HepG2 (cell line): ENCODE measurements at regions not wholly inside any gene's neighbourhood (a gene's known extent, or its start where the extent isn't known, plus 50 kb on each side); places are given as distances from the start of the nearest gene placed in this dataset.

Experiments used
- ATAC-seq: fragments of 200-7000 bp; cut with Tn5 transposase; 3 replicates; pipeline ENCODE4 v1.9.1; 2020; ENCODE audit warnings: mild to moderate bottlenecking, moderate library complexity
- BruUV-seq: library from RNA; stranded (reverse); fragments of 400-500 nt; replicated peaks from 2 replicates; lab custom pipeline; 2021; lab: Mats Ljungman, UMichigan
- CTCF ChIA-PET: fragments of 300-600 bp; formaldehyde crosslinking; extraction: SDS; loops from one replicate; lab custom pipeline; 2021; ENCODE audit warnings: low total read pairs, inconsistent platforms, low intra/inter-chr PET ratio; lab: Yijun Ruan, JAX
- POLR2A ChIA-PET: fragments of 350-600 bp; sonication (Branson Sonifier 250); formaldehyde crosslinking; loops from one replicate; lab custom pipeline; 2020; ENCODE audit warnings: antibody characterized with exemption, inconsistent platforms; lab: Yijun Ruan, JAX
- DNase-seq: peaks from one replicate; pipeline ENCODE4 v3.0.0-alpha.2; 2015; ENCODE audit warnings: low spot score
- FAIRE-seq: peaks from 3 replicates; lab custom pipeline; 2011; peaks lifted over from hg19 to GRCh38; lab: Jason Lieb, UNC
- H2AFZ ChIP-seq: one replicate; pipeline ENCODE4 v1.6.1; 2011; ENCODE audit warnings: low read length, inconsistent platforms
- H3K27ac ChIP-seq: fragments of 300-600 bp; 3 replicates; pipeline ENCODE4 v1.8.0; 2011; ENCODE audit warnings: mixed run types, mild to moderate bottlenecking, mixed read lengths, low read length, inconsistent platforms; ENCODE audit not compliant: insufficient read depth; ENCODE audit errors: extremely low read length
- H3K27me3 ChIP-seq, 2 experiments: fragments of 200-600 bp in 1 of 2; 2 replicates in 1 of 2; 3 replicates in 1 of 2; pipeline versions ENCODE4 v1.6.0 to v1.8.0; 2011; ENCODE audit warnings: low read length in 2 of 2, mild to moderate bottlenecking in 2 of 2, moderate library complexity in 2 of 2, inconsistent platforms in 1 of 2; ENCODE audit not compliant: insufficient read depth in 2 of 2, control insufficient read depth in 1 of 2
- H3K36me3 ChIP-seq, 2 experiments: fragments of 200-600 bp in 1 of 2; replicated peaks in 1 of 2; 2 replicates in 1 of 2; 3 replicates in 1 of 2; pipeline versions ENCODE4 v1.5.1 to v1.8.0; 2011; ENCODE audit warnings: low read length in 2 of 2, inconsistent platforms in 1 of 2; ENCODE audit not compliant: insufficient read depth in 2 of 2, control insufficient read depth in 1 of 2
- H3K4me1 ChIP-seq: 2 replicates; pipeline ENCODE4 v1.5.1; 2012; ENCODE audit warnings: low read length, inconsistent platforms; ENCODE audit not compliant: insufficient read depth
- H3K4me2 ChIP-seq: 2 replicates; pipeline ENCODE4 v1.6.0; 2011; ENCODE audit warnings: low read depth, low read length, inconsistent platforms
- H3K4me3 ChIP-seq, 3 experiments: fragments of 200-600 bp in 1 of 3; sonication (generic), shearing (Covaris generic) in 1 of 3; replicated peaks in 1 of 3; 2 replicates each; pipeline ENCODE4 v1.5.1; 2011 to 2016; ENCODE audit warnings: low read length in 3 of 3, inconsistent platforms in 2 of 3, low read depth in 2 of 3, mild to moderate bottlenecking in 2 of 3, control low read depth in 1 of 3, mixed read lengths in 1 of 3; ENCODE audit not compliant: insufficient read depth in 1 of 3
- H3K79me2 ChIP-seq: one replicate; pipeline ENCODE4 v1.6.1; 2011; ENCODE audit warnings: low read length, inconsistent platforms; ENCODE audit not compliant: insufficient read depth
- H3K9ac ChIP-seq: 2 replicates; pipeline ENCODE4 v1.6.0; 2011; ENCODE audit warnings: mild to moderate bottlenecking, low read depth, low read length, inconsistent platforms; ENCODE audit not compliant: insufficient read depth
- H3K9me3 ChIP-seq: 2 replicates; pipeline ENCODE4 v1.5.1; 2012; ENCODE audit warnings: mild to moderate bottlenecking, low read length
- H4K20me1 ChIP-seq: 2 replicates; pipeline ENCODE4 v1.6.0; 2011; ENCODE audit warnings: inconsistent platforms, mild to moderate bottlenecking, low read length, moderate library complexity; ENCODE audit not compliant: insufficient read depth
- EZH2 ChIP-seq: conservative IDR thresholded peaks from 2 replicates; pipeline ENCODE4 v1.6.1; 2012; ENCODE audit warnings: mild to moderate bottlenecking, low read depth, low read length, moderate library complexity
- FOXO1 ChIP-seq: sonication (generic); formaldehyde crosslinking; IDR thresholded peaks from 2 replicates; pipeline ENCODE4 v1.4.0; 2020; ENCODE audit warnings: missing genetic modification reagents
- HNF1A ChIP-seq, 2 experiments: sonication (generic) in 1 of 2; formaldehyde crosslinking in 1 of 2; IDR thresholded peaks; 2 replicates each; pipeline versions ENCODE4 v1.4.0 to v1.6.1; 2016 to 2020; ENCODE audit warnings: borderline replicate concordance in 1 of 2, low read depth in 1 of 2, mild to moderate bottlenecking in 1 of 2, missing genetic modification reagents in 1 of 2
- HNRNPL ChIP-seq: fragments of 200-400 bp; formaldehyde crosslinking; IDR thresholded peaks from 2 replicates; pipeline ENCODE4 v1.6.1; 2017; ENCODE audit warnings: mild to moderate bottlenecking, low read depth, low read length
- MXD3 ChIP-seq: IDR thresholded peaks from 2 replicates; pipeline ENCODE4 v1.6.1; 2016; ENCODE audit warnings: mild to moderate bottlenecking, missing biosample characterization, missing genetic modification reagents
- NFE2L2 ChIP-seq: fragments of 150-350 bp; IDR thresholded peaks from 2 replicates; pipeline ENCODE4 v1.6.1; 2014; ENCODE audit warnings: low read length
- NR0B2 ChIP-seq: sonication (generic); formaldehyde crosslinking; IDR thresholded peaks from 2 replicates; pipeline ENCODE4 v1.4.0; 2020; ENCODE audit warnings: mild to moderate bottlenecking, missing genetic modification reagents
- ZNF275 ChIP-seq: sonication (generic); formaldehyde crosslinking; IDR thresholded peaks from 2 replicates; pipeline ENCODE4 v1.8.0; 2022; ENCODE audit warnings: missing genetic modification reagents, mild to moderate bottlenecking, inconsistent platforms, borderline replicate concordance
- ZNF598 ChIP-seq: sonication (generic); formaldehyde crosslinking; IDR thresholded peaks from 2 replicates; pipeline ENCODE4 v1.5.1; 2020; ENCODE audit warnings: mild to moderate bottlenecking, missing genetic modification reagents, borderline replicate concordance
- WGBS: methylation state at CpG from one replicate; pipeline ENCODE4 v1.1.6; 2017; ENCODE audit warnings: low lambda C conversion rate; 5-methylcytosine and 5-hydroxymethylcytosine counted together
- in situ Hi-C: cut with HindIII; loops from 2 replicates; pipeline ENCODE4 v1.10.0; 2017; ENCODE audit warnings: low pct_unique_long_range_greater_than_20kb; ENCODE audit not compliant: extremely low pct_ligation_motif_present
- intact Hi-C: fragments of 100-400 bp; cut with micrococcal nuclease; formaldehyde crosslinking; loops from one replicate; pipeline ENCODE4 v1.10.0; 2022; ENCODE audit not compliant: unreplicated experiment

- Histone ChIP-seq H3K9ac (no peak overlapping the region), H3K27me3 (no peaks in the 10 kb centered on the region), H3K27ac (no peak overlapping the region), H3K79me2 (no peaks in the 10 kb centered on the region), H4K20me1 (no peaks in the 10 kb centered on the region), H2AFZ (no peak overlapping the region), H3K4me3 (no peak overlapping the region), H3K4me2 (no peak overlapping the region), H3K36me3 (peaks cover 3 to 10% of the 10 kb centered on the region in 2 experiments; a peak in 2 of 5 replicates), H3K9me3 (no peaks in the 10 kb centered on the region), H3K4me1 (no peaks in the 10 kb centered on the region)
- TF ChIP-seq HNRNPL (no peak), NFE2L2 (no peak), MXD3 (CRISPR knock-in tag) (no peak), EZH2 (no peak), FOXO1 (CRISPR knock-in tag) (no peak), ZNF598 (CRISPR knock-in tag) (no peak), HNF1A (IDR thresholded peaks at IDR 0.05; ENCODE audit: low read depth) (no peak), HNF1A (CRISPR knock-in tag; IDR thresholded peaks at IDR 0.05; ENCODE audit: borderline replicate concordance) (no peak), ZNF275 (CRISPR knock-in tag) (no peak), NR0B2 (CRISPR knock-in tag) (no peak)
- WGBS: 100% methylated on average over 2 of the region's 2 CpGs
- ChIA-PET POLR2A (no interaction called here), CTCF (no interaction called here)
- BruUV-seq: no TSS peak
- in situ Hi-C loops: no loop called here
- no peak for ATAC-seq
- FAIRE-seq: no peak
- intact Hi-C loops: no loop called here
- no peak for DNase-seq
Observed at GRCh38 chr14:71666571-71667145, 265.6 kb upstream of the RGS6 start.
